ENCODE measurements at regions not wholly inside any gene's neighbourhood (a gene's known extent, or its start where the extent isn't known, plus 50 kb on each side); places are given as distances from the start of the nearest gene placed in this dataset.

DNA sequence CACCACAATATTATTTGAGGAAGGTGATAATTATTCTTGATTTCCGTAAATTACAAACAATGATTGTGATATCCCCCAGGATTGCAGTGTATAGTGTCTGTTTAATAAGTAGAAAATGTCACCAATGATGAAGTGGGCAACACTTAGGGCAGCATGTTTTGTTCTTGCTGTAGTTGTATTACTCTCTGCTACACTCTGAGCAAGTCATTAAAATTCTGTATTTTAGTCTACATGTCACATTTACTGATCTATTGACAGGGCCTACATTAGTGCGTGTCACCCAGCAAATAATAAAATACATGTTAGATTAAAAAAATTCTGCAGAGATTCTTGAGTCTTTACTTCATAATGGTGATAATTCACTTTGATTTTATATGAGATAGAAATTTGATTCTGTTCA is 247.6 kb downstream of the TMX3 start (continued):
- TF ChIP-seq, protein P1, sequence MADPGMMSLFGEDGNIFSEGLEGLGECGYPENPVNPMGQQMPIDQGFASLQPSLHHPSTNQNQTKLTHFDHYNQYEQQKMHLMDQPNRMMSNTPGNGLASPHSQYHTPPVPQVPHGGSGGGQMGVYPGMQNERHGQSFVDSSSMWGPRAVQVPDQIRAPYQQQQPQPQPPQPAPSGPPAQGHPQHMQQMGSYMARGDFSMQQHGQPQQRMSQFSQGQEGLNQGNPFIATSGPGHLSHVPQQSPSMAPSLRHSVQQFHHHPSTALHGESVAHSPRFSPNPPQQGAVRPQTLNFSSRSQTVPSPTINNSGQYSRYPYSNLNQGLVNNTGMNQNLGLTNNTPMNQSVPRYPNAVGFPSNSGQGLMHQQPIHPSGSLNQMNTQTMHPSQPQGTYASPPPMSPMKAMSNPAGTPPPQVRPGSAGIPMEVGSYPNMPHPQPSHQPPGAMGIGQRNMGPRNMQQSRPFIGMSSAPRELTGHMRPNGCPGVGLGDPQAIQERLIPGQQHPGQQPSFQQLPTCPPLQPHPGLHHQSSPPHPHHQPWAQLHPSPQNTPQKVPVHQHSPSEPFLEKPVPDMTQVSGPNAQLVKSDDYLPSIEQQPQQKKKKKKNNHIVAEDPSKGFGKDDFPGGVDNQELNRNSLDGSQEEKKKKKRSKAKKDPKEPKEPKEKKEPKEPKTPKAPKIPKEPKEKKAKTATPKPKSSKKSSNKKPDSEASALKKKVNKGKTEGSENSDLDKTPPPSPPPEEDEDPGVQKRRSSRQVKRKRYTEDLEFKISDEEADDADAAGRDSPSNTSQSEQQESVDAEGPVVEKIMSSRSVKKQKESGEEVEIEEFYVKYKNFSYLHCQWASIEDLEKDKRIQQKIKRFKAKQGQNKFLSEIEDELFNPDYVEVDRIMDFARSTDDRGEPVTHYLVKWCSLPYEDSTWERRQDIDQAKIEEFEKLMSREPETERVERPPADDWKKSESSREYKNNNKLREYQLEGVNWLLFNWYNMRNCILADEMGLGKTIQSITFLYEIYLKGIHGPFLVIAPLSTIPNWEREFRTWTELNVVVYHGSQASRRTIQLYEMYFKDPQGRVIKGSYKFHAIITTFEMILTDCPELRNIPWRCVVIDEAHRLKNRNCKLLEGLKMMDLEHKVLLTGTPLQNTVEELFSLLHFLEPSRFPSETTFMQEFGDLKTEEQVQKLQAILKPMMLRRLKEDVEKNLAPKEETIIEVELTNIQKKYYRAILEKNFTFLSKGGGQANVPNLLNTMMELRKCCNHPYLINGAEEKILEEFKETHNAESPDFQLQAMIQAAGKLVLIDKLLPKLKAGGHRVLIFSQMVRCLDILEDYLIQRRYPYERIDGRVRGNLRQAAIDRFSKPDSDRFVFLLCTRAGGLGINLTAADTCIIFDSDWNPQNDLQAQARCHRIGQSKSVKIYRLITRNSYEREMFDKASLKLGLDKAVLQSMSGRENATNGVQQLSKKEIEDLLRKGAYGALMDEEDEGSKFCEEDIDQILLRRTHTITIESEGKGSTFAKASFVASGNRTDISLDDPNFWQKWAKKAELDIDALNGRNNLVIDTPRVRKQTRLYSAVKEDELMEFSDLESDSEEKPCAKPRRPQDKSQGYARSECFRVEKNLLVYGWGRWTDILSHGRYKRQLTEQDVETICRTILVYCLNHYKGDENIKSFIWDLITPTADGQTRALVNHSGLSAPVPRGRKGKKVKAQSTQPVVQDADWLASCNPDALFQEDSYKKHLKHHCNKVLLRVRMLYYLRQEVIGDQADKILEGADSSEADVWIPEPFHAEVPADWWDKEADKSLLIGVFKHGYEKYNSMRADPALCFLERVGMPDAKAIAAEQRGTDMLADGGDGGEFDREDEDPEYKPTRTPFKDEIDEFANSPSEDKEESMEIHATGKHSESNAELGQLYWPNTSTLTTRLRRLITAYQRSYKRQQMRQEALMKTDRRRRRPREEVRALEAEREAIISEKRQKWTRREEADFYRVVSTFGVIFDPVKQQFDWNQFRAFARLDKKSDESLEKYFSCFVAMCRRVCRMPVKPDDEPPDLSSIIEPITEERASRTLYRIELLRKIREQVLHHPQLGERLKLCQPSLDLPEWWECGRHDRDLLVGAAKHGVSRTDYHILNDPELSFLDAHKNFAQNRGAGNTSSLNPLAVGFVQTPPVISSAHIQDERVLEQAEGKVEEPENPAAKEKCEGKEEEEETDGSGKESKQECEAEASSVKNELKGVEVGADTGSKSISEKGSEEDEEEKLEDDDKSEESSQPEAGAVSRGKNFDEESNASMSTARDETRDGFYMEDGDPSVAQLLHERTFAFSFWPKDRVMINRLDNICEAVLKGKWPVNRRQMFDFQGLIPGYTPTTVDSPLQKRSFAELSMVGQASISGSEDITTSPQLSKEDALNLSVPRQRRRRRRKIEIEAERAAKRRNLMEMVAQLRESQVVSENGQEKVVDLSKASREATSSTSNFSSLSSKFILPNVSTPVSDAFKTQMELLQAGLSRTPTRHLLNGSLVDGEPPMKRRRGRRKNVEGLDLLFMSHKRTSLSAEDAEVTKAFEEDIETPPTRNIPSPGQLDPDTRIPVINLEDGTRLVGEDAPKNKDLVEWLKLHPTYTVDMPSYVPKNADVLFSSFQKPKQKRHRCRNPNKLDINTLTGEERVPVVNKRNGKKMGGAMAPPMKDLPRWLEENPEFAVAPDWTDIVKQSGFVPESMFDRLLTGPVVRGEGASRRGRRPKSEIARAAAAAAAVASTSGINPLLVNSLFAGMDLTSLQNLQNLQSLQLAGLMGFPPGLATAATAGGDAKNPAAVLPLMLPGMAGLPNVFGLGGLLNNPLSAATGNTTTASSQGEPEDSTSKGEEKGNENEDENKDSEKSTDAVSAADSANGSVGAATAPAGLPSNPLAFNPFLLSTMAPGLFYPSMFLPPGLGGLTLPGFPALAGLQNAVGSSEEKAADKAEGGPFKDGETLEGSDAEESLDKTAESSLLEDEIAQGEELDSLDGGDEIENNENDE (IDR thresholded peaks at IDR 0.05; ENCODE audit: insufficient replicate concordance, low read length) = no peak
- TF ChIP-seq SIRT6 (IDR thresholded peaks at IDR 0.05; ENCODE audit: low read length) = no peak
- no peak for TF ChIP-seq ASH2L (IDR thresholded peaks at IDR 0.05; ENCODE audit: low read length)
- no peak for TF ChIP-seq SP1 (IDR thresholded peaks at IDR 0.05; ENCODE audit: low read depth, low read length)
- TF ChIP-seq SIN3A (conservative IDR thresholded peaks at IDR 0.05 in 1 of 2, IDR thresholded peaks at IDR 0.05 in 1 of 2; ENCODE audit: low read depth in 1 of 2, low read length in 2 of 2) = no peak
